ENCODE measurements at regions not wholly inside any gene's neighbourhood (a gene's known extent, or its start where the extent isn't known, plus 50 kb on each side); places are given as distances from the start of the nearest gene placed in this dataset.
"Not testable (repeated sequence)": the region's sequence is repeated elsewhere in the genome, so short reads cannot be mapped to it uniquely, and the experiment has no call there.

GRCh38 chr1:59186656-59187055 is 110.2 kb upstream of the FGGY start:
- H3K9me3 Mint-ChIP-seq: peaks cover 0 to 2% of the 10 kb centered on the region in 2 donors
- H3K27ac Mint-ChIP-seq: no peak overlapping the region
- peaks cover 5% of the 10 kb centered on the region in 2 donors for H3K4me1 Mint-ChIP-seq
- H3K36me3 Mint-ChIP-seq: no peaks in the 10 kb centered on the region
- DNase-seq (no peak), ATAC-seq (replicated peaks) (no peak)
- H3K27me3 Mint-ChIP-seq: peaks cover 0 to 7% of the 10 kb centered on the region in 2 donors
- H3K4me3 Mint-ChIP-seq: no peak overlapping the region

DNA sequence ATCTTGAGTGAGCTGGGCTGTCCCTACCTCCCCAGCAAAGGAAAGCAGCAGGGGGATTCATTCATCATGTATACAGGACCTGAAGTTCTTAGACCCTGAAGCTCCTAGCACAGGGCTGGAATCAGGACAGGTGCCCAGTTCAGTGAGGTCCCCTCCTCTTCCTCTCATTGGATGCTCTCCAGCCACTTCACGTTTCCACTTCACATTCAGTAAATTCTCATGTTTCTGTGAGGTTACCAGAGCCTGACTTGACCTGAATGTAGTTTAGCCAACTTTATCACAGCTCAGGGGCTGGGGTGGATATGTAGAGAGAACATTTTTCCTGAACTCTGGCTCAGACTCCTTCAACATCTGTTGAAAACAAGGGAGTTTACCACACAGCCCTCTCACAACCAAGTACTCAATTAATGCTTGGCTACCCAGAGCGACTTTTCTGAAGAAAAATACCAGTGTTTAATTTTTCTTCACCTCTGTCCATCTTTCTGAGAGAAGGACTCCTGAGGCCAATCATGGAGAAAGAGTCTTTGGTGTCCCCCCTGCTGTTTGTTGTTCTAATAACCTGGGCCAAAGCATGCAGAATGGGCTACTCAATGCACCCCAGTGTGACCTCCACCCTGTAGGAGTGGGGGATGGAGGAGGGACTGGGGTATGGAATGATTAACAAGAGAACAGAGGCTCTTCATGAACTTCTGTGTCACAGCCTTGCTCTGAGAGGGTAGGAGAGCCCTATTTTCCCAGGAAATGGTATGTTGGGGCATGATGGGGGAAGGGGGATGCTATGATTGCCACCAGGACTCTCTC is 108.3 kb upstream of the FGGY start:
- peaks cover 0 to 7% of the 10 kb centered on the region in 2 donors for H3K27me3 Mint-ChIP-seq
- ATAC-seq (replicated peaks) (no peak), DNase-seq (no peak)
- H3K27ac Mint-ChIP-seq: no peak overlapping the region
- H3K4me3 Mint-ChIP-seq: no peak overlapping the region
- H3K9me3 Mint-ChIP-seq: peaks cover 0 to 2% of the 10 kb centered on the region in 2 donors
- no peaks in the 10 kb centered on the region for H3K36me3 Mint-ChIP-seq
- H3K4me1 Mint-ChIP-seq: peaks cover 5% of the 10 kb centered on the region in 2 donors

DNA sequence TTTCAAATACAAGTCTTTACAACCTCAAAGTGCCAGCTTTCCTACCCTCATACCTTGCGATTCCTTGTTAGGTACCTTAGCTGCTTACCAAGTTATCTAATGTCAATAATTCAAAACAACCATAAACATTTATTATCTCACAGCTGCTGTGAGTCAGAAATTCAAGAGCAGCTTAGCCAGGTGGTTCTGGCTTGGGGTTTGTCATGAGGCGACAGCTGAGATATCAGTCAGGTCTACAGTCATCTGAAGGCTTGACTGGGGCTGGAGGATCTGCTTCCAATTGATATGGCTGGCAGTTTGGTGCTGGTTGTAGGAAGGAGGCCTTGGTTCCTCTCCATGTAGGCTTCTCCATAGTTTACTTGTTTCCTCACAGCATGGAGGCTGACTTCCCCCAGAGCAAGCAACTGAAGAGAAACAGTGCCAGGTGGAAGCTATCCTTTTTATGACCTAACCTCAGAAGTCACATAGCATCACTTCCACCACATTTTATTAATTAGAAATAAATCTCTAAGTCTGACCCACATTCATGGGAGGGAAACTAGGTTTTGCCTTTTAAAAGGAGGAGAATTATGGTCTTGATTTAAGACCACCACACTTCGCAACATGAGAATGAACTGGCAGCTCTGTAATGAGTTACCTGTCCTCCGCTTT is 103.3 kb upstream of the FGGY start:
- H3K36me3 Mint-ChIP-seq: no peaks in the 10 kb centered on the region
- peaks cover 7 to 11% of the 10 kb centered on the region in 2 donors for H3K27me3 Mint-ChIP-seq
- ATAC-seq (replicated peaks): no peak
- no peak overlapping the region for H3K4me3 Mint-ChIP-seq
- no peak overlapping the region for H3K27ac Mint-ChIP-seq
- peaks cover 0 to 2% of the 10 kb centered on the region in 2 donors for H3K4me1 Mint-ChIP-seq
- no peak for DNase-seq
- peaks cover 0 to 2% of the 10 kb centered on the region in 2 donors for H3K9me3 Mint-ChIP-seq

DNA sequence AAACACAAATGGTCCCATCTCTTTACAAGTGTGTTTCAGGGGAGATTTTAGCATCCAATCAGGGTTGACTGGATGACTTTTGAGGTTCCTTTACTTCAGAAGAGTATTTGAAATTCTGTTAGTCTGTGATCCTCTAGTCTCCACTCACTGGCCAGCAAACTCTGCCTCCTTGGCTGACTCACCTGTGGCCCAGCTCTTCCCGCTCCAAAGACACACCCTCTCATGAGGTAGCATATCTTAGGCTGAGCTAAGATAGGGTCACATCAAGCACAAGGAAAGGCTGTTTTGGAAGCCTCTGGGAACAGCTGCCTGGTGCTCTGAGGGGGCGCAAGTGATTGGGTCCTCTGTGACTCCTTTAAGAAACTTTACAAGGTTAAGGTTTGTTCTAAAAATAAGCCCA is 102.3 kb upstream of the FGGY start:
- Mint-ChIP-seq H3K4me1 (peaks cover 0 to 2% of the 10 kb centered on the region in 2 donors), H3K4me3 (no peak overlapping the region), H3K27ac (no peak overlapping the region), H3K9me3 (peaks cover 0 to 2% of the 10 kb centered on the region in 2 donors), H3K36me3 (no peaks in the 10 kb centered on the region), H3K27me3 (peaks cover 5 to 11% of the 10 kb centered on the region in 2 donors)
- DNase-seq (no peak), ATAC-seq (replicated peaks) (no peak)

DNA sequence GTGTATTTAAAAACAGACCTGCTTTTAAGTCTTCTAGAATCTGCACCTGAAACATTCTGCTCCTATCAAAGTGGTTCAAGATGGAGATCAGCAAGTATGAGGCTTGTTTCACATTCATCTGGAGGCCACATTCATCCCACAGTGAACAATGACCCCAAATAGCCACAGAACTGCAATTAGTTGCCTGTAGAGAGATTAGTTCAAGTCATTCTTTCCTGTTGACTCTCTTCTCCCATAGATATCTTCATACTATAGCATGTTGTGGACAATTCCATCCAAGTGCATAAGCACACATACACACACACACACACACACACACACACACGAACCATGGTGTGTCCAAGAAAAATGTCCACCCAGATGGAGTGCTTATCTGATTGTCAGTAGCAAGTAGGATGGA is 101.7 kb upstream of the FGGY start:
- no peak overlapping the region for H3K27ac Mint-ChIP-seq
- H3K36me3 Mint-ChIP-seq: no peaks in the 10 kb centered on the region
- peaks cover 0 to 2% of the 10 kb centered on the region in 2 donors for H3K4me1 Mint-ChIP-seq
- no peaks in the 10 kb centered on the region for H3K9me3 Mint-ChIP-seq
- H3K27me3 Mint-ChIP-seq: peaks cover 0 to 11% of the 10 kb centered on the region in 2 donors
- DNase-seq: no peak
- ATAC-seq (replicated peaks): no peak
- no peak overlapping the region for H3K4me3 Mint-ChIP-seq

GRCh38 chr1:59198564-59198963 is 98.3 kb upstream of the FGGY start:
- H3K27ac Mint-ChIP-seq: no peak overlapping the region
- DNase-seq (no peak), ATAC-seq (replicated peaks) (no peak)
- H3K36me3 Mint-ChIP-seq: no peaks in the 10 kb centered on the region
- H3K4me1 Mint-ChIP-seq: peaks cover 5% of the 10 kb centered on the region in 2 donors
- H3K9me3 Mint-ChIP-seq: no peaks in the 10 kb centered on the region
- peaks cover 0 to 11% of the 10 kb centered on the region in 2 donors for H3K27me3 Mint-ChIP-seq
- no peak overlapping the region for H3K4me3 Mint-ChIP-seq

GRCh38 chr1:59199147-59199546 is 97.7 kb upstream of the FGGY start:
- Mint-ChIP-seq H3K9me3 (no peaks in the 10 kb centered on the region), H3K4me3 (no peak overlapping the region), H3K4me1 (peaks cover 5% of the 10 kb centered on the region in 2 donors), H3K27ac (no peak overlapping the region), H3K27me3 (peaks cover 0 to 11% of the 10 kb centered on the region in 2 donors), H3K36me3 (no peaks in the 10 kb centered on the region)
- ATAC-seq (replicated peaks): no peak
- no peak for DNase-seq

DNA sequence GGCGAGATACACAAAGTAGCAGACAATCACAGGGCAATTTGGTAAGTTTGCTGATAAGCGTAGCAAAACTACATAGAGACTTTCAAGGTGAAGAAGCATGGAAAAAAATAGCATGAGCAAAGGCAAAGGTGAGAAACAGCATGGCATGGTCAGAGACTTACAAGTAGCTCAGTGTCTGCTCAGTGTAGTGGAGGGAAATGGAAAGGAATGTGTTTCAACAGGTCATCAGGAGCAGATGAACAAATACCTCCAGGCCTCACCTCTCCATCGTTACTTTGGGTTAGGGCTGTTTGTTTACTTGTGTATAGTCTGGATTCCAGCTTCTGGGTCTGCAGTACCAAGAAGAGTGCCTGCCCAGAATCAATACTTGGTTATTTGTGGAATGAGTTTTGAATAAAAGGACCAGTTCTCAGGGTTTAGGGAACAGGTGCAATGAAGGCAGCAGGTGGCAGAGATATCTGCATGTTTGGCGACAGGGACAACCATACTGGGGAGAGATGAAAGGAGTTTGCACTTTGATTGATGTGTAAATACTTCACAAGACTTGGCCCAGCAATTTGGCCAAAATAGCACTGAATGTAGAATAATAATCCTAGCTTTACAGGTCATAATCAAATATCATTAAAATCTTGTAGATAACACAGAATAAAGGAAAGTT is 97.0 kb upstream of the FGGY start:
- peaks cover 2 to 3% of the 10 kb centered on the region in 2 donors for H3K9me3 Mint-ChIP-seq
- no peak overlapping the region for H3K27ac Mint-ChIP-seq
- peaks cover under 1 to 2% of the 10 kb centered on the region in 2 donors for H3K36me3 Mint-ChIP-seq
- H3K4me1 Mint-ChIP-seq: peaks cover 5 to 6% of the 10 kb centered on the region in 2 donors
- DNase-seq: no peak
- H3K4me3 Mint-ChIP-seq: no peak overlapping the region
- H3K27me3 Mint-ChIP-seq: peaks cover under 1 to 11% of the 10 kb centered on the region in 2 donors
- no peak for ATAC-seq (replicated peaks)

GRCh38 chr1:59201341-59201740 is 95.6 kb upstream of the FGGY start:
- Mint-ChIP-seq H3K36me3 (peaks cover 3 to 4% of the 10 kb centered on the region in 2 donors), H3K27me3 (peaks cover 3 to 7% of the 10 kb centered on the region in 2 donors)
- no peak for DNase-seq

DNA sequence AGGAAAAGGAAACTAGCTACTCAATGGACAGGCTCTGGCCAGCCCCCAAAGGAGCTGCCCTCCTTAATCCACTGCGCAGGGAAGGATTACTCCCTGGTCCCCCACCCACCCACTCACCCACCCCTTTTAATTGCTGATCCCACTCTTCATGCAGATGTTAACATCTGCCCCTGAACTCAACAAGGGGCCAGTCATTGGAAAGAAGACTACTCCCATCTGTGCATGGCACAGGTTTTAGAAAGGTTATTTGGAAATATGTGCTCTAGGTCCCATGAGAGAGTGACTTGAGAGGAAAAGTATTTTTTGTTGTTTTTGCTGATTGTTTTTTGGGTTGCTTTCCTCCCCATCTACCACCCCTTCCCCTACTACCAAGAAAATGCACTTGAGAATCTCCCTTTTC is 94.4 kb upstream of the FGGY start:
- ATAC-seq (replicated peaks) (no peak), DNase-seq (no peak)
- H3K36me3 Mint-ChIP-seq: peaks cover 3 to 4% of the 10 kb centered on the region in 2 donors
- peaks cover 4 to 5% of the 10 kb centered on the region in 2 donors for H3K9me3 Mint-ChIP-seq
- H3K4me3 Mint-ChIP-seq: no peak overlapping the region
- peaks cover 5 to 6% of the 10 kb centered on the region in 2 donors for H3K4me1 Mint-ChIP-seq
- H3K27me3 Mint-ChIP-seq: peaks cover 0 to 3% of the 10 kb centered on the region in 2 donors
- H3K27ac Mint-ChIP-seq: no peak overlapping the region

More at GRCh38 chr1:59201341-59201740, 95.6 kb upstream of the FGGY start:
- Mint-ChIP-seq H3K4me3 (no peak overlapping the region), H3K9me3 (peaks cover 4 to 5% of the 10 kb centered on the region in 2 donors), H3K27ac (no peak overlapping the region), H3K4me1 (peaks cover 4 to 5% of the 10 kb centered on the region in 2 donors)
- no peak for ATAC-seq (replicated peaks)

GRCh38 chr1:59204001-59204400 is 92.9 kb upstream of the FGGY start:
- peaks cover 3 to 4% of the 10 kb centered on the region in 2 donors for H3K36me3 Mint-ChIP-seq
- H3K9me3 Mint-ChIP-seq: peaks cover 4 to 5% of the 10 kb centered on the region in 2 donors
- H3K27me3 Mint-ChIP-seq: peaks cover 0 to 3% of the 10 kb centered on the region in 2 donors
- no peak for DNase-seq
- H3K4me3 Mint-ChIP-seq: no peak overlapping the region
- no peak overlapping the region for H3K27ac Mint-ChIP-seq
- no peak for ATAC-seq (replicated peaks)
- H3K4me1 Mint-ChIP-seq: peaks cover 5 to 6% of the 10 kb centered on the region in 2 donors

GRCh38 chr1:59206616-59207015 is 90.3 kb upstream of the FGGY start:
- not testable (repeated sequence) for H3K36me3 Mint-ChIP-seq; H3K27ac Mint-ChIP-seq; DNase-seq; H3K27me3 Mint-ChIP-seq; ATAC-seq (replicated peaks); H3K4me1 Mint-ChIP-seq; H3K4me3 Mint-ChIP-seq; H3K9me3 Mint-ChIP-seq

GRCh38 chr1:59210430-59210829 is 86.5 kb upstream of the FGGY start:
- H3K4me1 Mint-ChIP-seq; ATAC-seq (replicated peaks); H3K36me3 Mint-ChIP-seq; DNase-seq; H3K9me3 Mint-ChIP-seq; H3K27me3 Mint-ChIP-seq; H3K4me3 Mint-ChIP-seq; H3K27ac Mint-ChIP-seq: not testable (repeated sequence)

- Mint-ChIP-seq H3K4me1 (no peaks in the 10 kb centered on the region), H3K36me3 (peaks cover 7 to 10% of the 10 kb centered on the region in 2 donors), H3K9me3 (peaks cover 5 to 6% of the 10 kb centered on the region in 2 donors), H3K27me3 (no peaks in the 10 kb centered on the region), H3K4me3 (no peak overlapping the region), H3K27ac (no peak overlapping the region)
- ATAC-seq (replicated peaks) (no peak), DNase-seq (no peak)
Observed at GRCh38 chr1:59212706-59213105, 84.2 kb upstream of the FGGY start.

Measured in stimulated activated naive B cell treated with anti-CD40 and anti-IgM and Interleukin-4, amounts not matched to agents 10 μg/mL and 1 μg/mL and 100 μg/mL, for 72 hours (primary cell).